GM23338 (cell line): ENCODE measurements at regions not wholly inside any gene's neighbourhood (a gene's known extent, or its start where the extent isn't known, plus 50 kb on each side); places are given as distances from the start of the nearest gene placed in this dataset.

Experiments used
- ATAC-seq: fragments of 200-7000 bp; cut with Tn5 transposase; 3 replicates; pipeline ENCODE4 v1.9.1; 2020
- DNase-seq: peaks from one replicate; pipeline ENCODE4 v3.0.0-alpha.2; 2015; ENCODE audit warnings: low spot score
- H2AFZ ChIP-seq: fragments of 200-600 bp; sonication (generic); 2 replicates; pipeline ENCODE4 v1.8.0; 2016; ENCODE audit warnings: antibody characterized with exemption, mild to moderate bottlenecking, moderate library complexity
- H3F3A ChIP-seq: fragments of 200-600 bp; sonication (generic); replicated peaks from 2 replicates; pipeline ENCODE4 v1.8.0; 2017; ENCODE audit warnings: antibody characterized with exemption, mixed run types, low read depth
- H3K27ac ChIP-seq: fragments of 200-600 bp; sonication (generic); 2 replicates; pipeline ENCODE4 v1.6.1; 2016; ENCODE audit warnings: low read depth
- H3K27me3 ChIP-seq: fragments of 200-600 bp; sonication (generic); 2 replicates; pipeline ENCODE4 v1.8.0; 2016; ENCODE audit warnings: mild to moderate bottlenecking, mixed run types, moderate library complexity; ENCODE audit not compliant: insufficient read depth
- H3K36me3 ChIP-seq: fragments of 200-600 bp; sonication (generic); 2 replicates; pipeline ENCODE4 v1.8.0; 2016; ENCODE audit warnings: mild to moderate bottlenecking; ENCODE audit not compliant: insufficient read depth
- H3K4me1 ChIP-seq: fragments of 200-600 bp; sonication (generic); 2 replicates; pipeline ENCODE4 v1.8.0; 2016; ENCODE audit warnings: mild to moderate bottlenecking, moderate library complexity; ENCODE audit not compliant: insufficient read depth
- H3K4me2 ChIP-seq: fragments of 200-600 bp; sonication (generic); 2 replicates; pipeline ENCODE4 v1.7.1; 2017; ENCODE audit warnings: mixed run types
- H3K4me3 ChIP-seq: fragments of 200-600 bp; sonication (generic); 2 replicates; pipeline ENCODE4 v1.6.1; 2016; ENCODE audit warnings: mixed run types
- H3K79me2 ChIP-seq: fragments of 200-600 bp; sonication (generic); replicated peaks from 2 replicates; pipeline ENCODE4 v1.8.0; 2017; ENCODE audit warnings: mild to moderate bottlenecking; ENCODE audit not compliant: insufficient read depth
- H3K9me2 ChIP-seq: fragments of 200-600 bp; sonication (generic); 2 replicates; pipeline ENCODE4 v1.8.0; 2017; ENCODE audit not compliant: insufficient read depth
- H4K20me1 ChIP-seq: fragments of 200-600 bp; sonication (generic); replicated peaks from 2 replicates; pipeline ENCODE4 v1.8.0; 2017; ENCODE audit warnings: mild to moderate bottlenecking; ENCODE audit not compliant: insufficient read depth
- H3K27ac Mint-ChIP-seq: 2 replicates; pipeline ENCODE4 v1.8.0; 2020; ENCODE audit warnings: inconsistent platforms, mild to moderate bottlenecking, moderate library complexity, mixed read lengths
- H3K27me3 Mint-ChIP-seq: 3 replicates; pipeline ENCODE4 v1.8.0; 2022; ENCODE audit warnings: low read depth, mild to moderate bottlenecking, moderate library complexity, mixed read lengths, inconsistent platforms; ENCODE audit not compliant: insufficient read depth, poor library complexity
- H3K36me3 Mint-ChIP-seq: 3 replicates; pipeline ENCODE4 v1.8.0; 2021; ENCODE audit warnings: low read depth, mild to moderate bottlenecking, inconsistent platforms, moderate library complexity, mixed read lengths
- H3K4me1 Mint-ChIP-seq: 3 replicates; pipeline ENCODE4 v1.8.0; 2020; ENCODE audit warnings: mild to moderate bottlenecking, inconsistent platforms, mixed read lengths
- H3K4me3 Mint-ChIP-seq: 3 replicates; pipeline ENCODE4 v1.8.0; 2021; ENCODE audit warnings: moderate library complexity, mild to moderate bottlenecking, inconsistent platforms, mixed read lengths
- H3K9me3 Mint-ChIP-seq: 3 replicates; pipeline ENCODE4 v1.8.0; 2020; ENCODE audit warnings: moderate library complexity, mild to moderate bottlenecking, inconsistent platforms, mixed read lengths
- CREB1 ChIP-seq: fragments of 250-450 bp; sonication (Bioruptor Pico); IDR thresholded peaks from 2 replicates; pipeline ENCODE4 v1.5.0; 2020; ENCODE audit warnings: low read depth, mild to moderate bottlenecking, moderate library complexity
- CTCF ChIP-seq, 2 experiments: fragments of 200-600 bp in 1 of 2; sonication (generic) in 1 of 2; conservative IDR thresholded peaks; 2 replicates each; pipeline versions ENCODE4 v1.5.1 to v1.6.1; 2016 to 2017; ENCODE audit warnings: antibody characterized with exemption in 2 of 2, low read depth in 2 of 2, mild to moderate bottlenecking in 2 of 2, moderate library complexity in 1 of 2
- ETS1 ChIP-seq: IDR thresholded peaks from 2 replicates; pipeline ENCODE4 v1.6.1; 2016; ENCODE audit warnings: antibody characterized with exemption
- EZH2 ChIP-seq: fragments of 200-600 bp; sonication (generic); IDR thresholded peaks from one replicate; pipeline ENCODE4 v1.8.0; 2017; ENCODE audit warnings: antibody characterized with exemption, mild to moderate bottlenecking, low read depth; ENCODE audit not compliant: unreplicated experiment
- EZH2phosphoT487 ChIP-seq: fragments of 200-600 bp; sonication (generic); IDR thresholded peaks from one replicate; pipeline ENCODE4 v1.8.1; 2018; ENCODE audit warnings: antibody characterized with exemption; ENCODE audit not compliant: unreplicated experiment
- JUNB ChIP-seq: IDR thresholded peaks from one replicate; pipeline ENCODE4 v1.6.1; 2016; ENCODE audit warnings: antibody characterized with exemption; ENCODE audit not compliant: unreplicated experiment
- NANOG ChIP-seq: IDR thresholded peaks from 2 replicates; pipeline ENCODE4 v1.6.1; 2016; ENCODE audit warnings: antibody characterized with exemption, borderline replicate concordance
- POLR2AphosphoS5 ChIP-seq: IDR thresholded peaks from 2 replicates; pipeline ENCODE4 v1.6.1; 2016; ENCODE audit warnings: antibody characterized with exemption, low read depth
- REST ChIP-seq: IDR thresholded peaks from one replicate; pipeline ENCODE4 v1.6.1; 2018; ENCODE audit warnings: antibody characterized with exemption; ENCODE audit not compliant: unreplicated experiment
- STAT1 ChIP-seq: IDR thresholded peaks from one replicate; pipeline ENCODE4 v1.6.1; 2016; ENCODE audit warnings: antibody characterized with exemption; ENCODE audit not compliant: unreplicated experiment
- ZNF114 ChIP-seq: fragments of 250-450 bp; sonication (Bioruptor Pico); IDR thresholded peaks from 2 replicates; pipeline ENCODE4 v1.5.0; 2020; ENCODE audit warnings: mild to moderate bottlenecking, moderate library complexity
- ZNF331 ChIP-seq: fragments of 250-450 bp; sonication (Bioruptor Pico); IDR thresholded peaks from 2 replicates; pipeline ENCODE4 v1.5.0; 2020; ENCODE audit warnings: low read depth, mild to moderate bottlenecking, moderate library complexity
- ZNF462 ChIP-seq: fragments of 250-450 bp; sonication (Bioruptor Pico); IDR thresholded peaks from 2 replicates; pipeline ENCODE4 v1.5.0; 2020; ENCODE audit warnings: mild to moderate bottlenecking, moderate library complexity

GRCh38 chr14:24725311-24725710 is 91.3 kb upstream of the GZMB start:
- Mint-ChIP-seq H3K36me3 (peaks cover 2% of the 10 kb centered on the region; the same call in 1 of the 3 replicates), H3K27ac (no peak overlapping the region), H3K27me3 (no peaks in the 10 kb centered on the region), H3K9me3 (peaks cover 4% of the 10 kb centered on the region; the same call in 2 of the 3 replicates), H3K4me1 (no peaks in the 10 kb centered on the region), H3K4me3 (no peak overlapping the region)
- Histone ChIP-seq H3K79me2 (no peaks in the 10 kb centered on the region), H3K4me1 (no peaks in the 10 kb centered on the region), H3K36me3 (no peaks in the 10 kb centered on the region), H3K27ac (no peak overlapping the region), H3K27me3 (no peaks in the 10 kb centered on the region), H2AFZ (no peak overlapping the region), H3K4me2 (no peak overlapping the region), H4K20me1 (no peaks in the 10 kb centered on the region), H3K4me3 (no peak overlapping the region), H3K9me2 (peaks cover 9% of the 10 kb centered on the region; the same call in 1 of the 2 replicates), H3F3A (no peaks in the 10 kb centered on the region)
- TF ChIP-seq EZH2 (no peak), ZNF331 (CRISPR knock-in tag) (no peak), NANOG (no peak), STAT1 (no peak), POLR2AphosphoS5 (no peak), CREB1 (CRISPR knock-in tag) (no peak), CTCF (conservative IDR thresholded peaks at IDR 0.05; ENCODE audit: low read depth in 2 of 2) (no peak), JUNB (no peak), ETS1 (no peak), ZNF462 (CRISPR knock-in tag) (no peak), EZH2phosphoT487 (no peak), REST (no peak), ZNF114 (CRISPR knock-in tag) (no peak)
- DNase-seq (no peak), ATAC-seq (no peak)
